ENCODE measurements at regions not wholly inside any gene's neighbourhood (a gene's known extent, or its start where the extent isn't known, plus 50 kb on each side); places are given as distances from the start of the nearest gene placed in this dataset.

GRCh38 chr3:73228000-73228399 lies 166.5 kb downstream of the EBLN2 start:
- TF ChIP-seq CTCF (IDR thresholded peaks at IDR 0.05) (no peak), POLR2A (IDR thresholded peaks at IDR 0.05) (no peak)
